Fibroblast of lung (primary cell): ENCODE measurements at regions not wholly inside any gene's neighbourhood (a gene's known extent, or its start where the extent isn't known, plus 50 kb on each side); places are given as distances from the start of the nearest gene placed in this dataset.
A peak's percentile ranks its signal among the peaks of the same experiment; 100 is the strongest.

ENCODE experiments used
- DNase-seq, 2 donors: peaks; one replicate each; pipeline versions ENCODE4 v3.0.0 to v3.0.0-alpha.2; 2010; ENCODE audit warnings: low read depth in 2 of 2
- H2AFZ ChIP-seq: 2 replicates; pipeline ENCODE4 v1.5.1; 2012; ENCODE audit warnings: low read length, control low read depth, inconsistent platforms
- H3K27ac ChIP-seq: 2 replicates; pipeline ENCODE4 v1.5.1; 2011; ENCODE audit warnings: low read length, control low read depth; ENCODE audit not compliant: insufficient read depth
- H3K27me3 ChIP-seq: 2 replicates; pipeline ENCODE4 v1.5.1; 2011; ENCODE audit warnings: mild to moderate bottlenecking, low read length; ENCODE audit not compliant: control insufficient read depth, insufficient read depth
- H3K36me3 ChIP-seq: 2 replicates; pipeline ENCODE4 v1.5.1; 2011; ENCODE audit warnings: low read length; ENCODE audit not compliant: control insufficient read depth, insufficient read depth
- H3K4me1 ChIP-seq: 2 replicates; pipeline ENCODE4 v1.5.1; 2011; ENCODE audit warnings: low read length; ENCODE audit not compliant: control insufficient read depth, insufficient read depth; ENCODE audit errors: extremely low read depth
- H3K4me2 ChIP-seq: 2 replicates; pipeline ENCODE4 v1.5.1; 2011; ENCODE audit warnings: low read length, control low read depth; ENCODE audit not compliant: insufficient read depth; ENCODE audit errors: extremely low read depth
- H3K4me3 ChIP-seq, 4 experiments: fragments of 200-600 bp in 1 of 4; sonication (generic) in 1 of 4; replicated peaks in 1 of 4; 2 replicates each; pipeline ENCODE4 v1.5.1; 2011 to 2016; ENCODE audit warnings: low read length in 4 of 4, low read depth in 3 of 4, mild to moderate bottlenecking in 3 of 4, control low read depth in 2 of 4, inconsistent platforms in 1 of 4, mixed read lengths in 1 of 4; ENCODE audit not compliant: insufficient read depth in 1 of 4; ENCODE audit errors: control extremely low read depth in 1 of 4
- H3K79me2 ChIP-seq: 2 replicates; pipeline ENCODE4 v1.5.1; 2012; ENCODE audit warnings: mild to moderate bottlenecking, low read length, inconsistent platforms; ENCODE audit not compliant: control insufficient read depth, insufficient read depth
- H3K9ac ChIP-seq: 2 replicates; pipeline ENCODE4 v1.5.1; 2011; ENCODE audit warnings: mild to moderate bottlenecking, low read length, control low read depth; ENCODE audit not compliant: insufficient read depth
- H3K9me3 ChIP-seq: 2 replicates; pipeline ENCODE4 v1.5.1; 2012; ENCODE audit warnings: low read depth, low read length; ENCODE audit not compliant: control insufficient read depth, insufficient read depth
- H4K20me1 ChIP-seq: 2 replicates; pipeline ENCODE4 v1.5.1; 2011; ENCODE audit warnings: low read length; ENCODE audit not compliant: control insufficient read depth, insufficient read depth; ENCODE audit errors: extremely low read depth
- EZH2 ChIP-seq: IDR thresholded peaks from 2 replicates; pipeline ENCODE4 v1.5.1; 2012; ENCODE audit warnings: low read length, control low read depth, mild to moderate bottlenecking; ENCODE audit errors: missing control alignments
- TF ChIP-seq, protein P1 (sequence below), 2 donors: IDR thresholded peaks in 1 of 2; conservative IDR thresholded peaks in 1 of 2; 1 replicate in 1 of 2; 2 replicates in 1 of 2; pipeline ENCODE4 v1.5.1; 2011 to 2012; ENCODE audit warnings: low read length in 2 of 2, control low read depth in 1 of 2, inconsistent platforms in 1 of 2, low read depth in 1 of 2, mild to moderate bottlenecking in 1 of 2

DNA sequence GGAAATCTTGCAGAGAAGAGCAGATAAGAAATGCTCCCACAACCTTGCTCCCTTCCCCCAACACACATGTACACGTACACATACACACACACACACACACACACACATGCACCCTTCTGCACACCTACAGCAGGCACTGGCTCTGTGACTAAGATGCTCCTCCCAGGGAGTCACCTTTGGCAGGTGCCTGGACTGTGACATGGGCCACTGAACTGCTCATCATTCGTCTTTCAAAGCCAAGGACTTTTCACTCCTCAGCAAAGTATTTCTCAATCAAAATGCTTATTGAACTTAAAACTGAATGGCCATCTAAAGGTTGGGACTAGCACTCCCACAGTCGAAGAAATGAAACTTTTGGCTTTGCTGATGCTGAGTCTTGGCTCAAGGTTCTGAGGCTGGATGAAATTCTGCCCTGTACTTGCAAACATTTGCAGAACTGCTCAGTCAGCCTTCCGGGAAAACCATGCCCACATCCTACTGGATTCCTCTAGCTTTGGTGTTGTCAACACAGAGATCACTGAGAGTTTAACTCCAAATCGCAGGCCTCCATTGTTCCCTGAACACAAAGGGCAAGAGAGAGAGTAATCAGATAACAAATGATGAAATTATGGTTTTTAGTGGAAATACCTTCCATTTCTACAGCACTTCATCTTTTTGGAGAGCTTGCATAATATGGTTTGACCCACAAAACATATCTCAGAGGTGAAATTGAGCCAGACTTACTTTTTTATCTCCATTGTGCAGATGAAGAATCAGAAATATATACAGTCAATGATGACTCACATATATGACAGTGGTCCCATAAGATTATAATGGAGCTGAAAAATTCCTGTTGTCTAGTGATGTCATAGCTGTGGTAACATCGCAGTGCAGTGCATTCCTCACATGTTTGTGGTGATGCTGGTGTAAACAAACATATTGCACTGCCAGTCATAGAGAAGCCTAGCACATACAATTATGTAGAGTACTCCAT, 72.4 kb upstream of the BCAR3 start:
- H3K9ac ChIP-seq, result no peak overlapping the region

GRCh38 chr1:93751377-93752250, 70.0 kb upstream of the BCAR3 start:
- Histone ChIP-seq H2AFZ (no peak overlapping the region), H3K4me1 (peaks cover 12% of the 10 kb centered on the region), H3K4me2 (no peak overlapping the region), H3K36me3 (no peaks in the 10 kb centered on the region), H4K20me1 (no peaks in the 10 kb centered on the region), H3K27me3 (no peaks in the 10 kb centered on the region), H3K27ac (no peak overlapping the region), H3K9ac (no peak overlapping the region), H3K79me2 (no peaks in the 10 kb centered on the region), H3K4me3 (no peak overlapping the region), H3K9me3 (no peaks in the 10 kb centered on the region)
- no peak for DNase-seq
- TF ChIP-seq EZH2, result no peak
- TF ChIP-seq, protein P1, sequence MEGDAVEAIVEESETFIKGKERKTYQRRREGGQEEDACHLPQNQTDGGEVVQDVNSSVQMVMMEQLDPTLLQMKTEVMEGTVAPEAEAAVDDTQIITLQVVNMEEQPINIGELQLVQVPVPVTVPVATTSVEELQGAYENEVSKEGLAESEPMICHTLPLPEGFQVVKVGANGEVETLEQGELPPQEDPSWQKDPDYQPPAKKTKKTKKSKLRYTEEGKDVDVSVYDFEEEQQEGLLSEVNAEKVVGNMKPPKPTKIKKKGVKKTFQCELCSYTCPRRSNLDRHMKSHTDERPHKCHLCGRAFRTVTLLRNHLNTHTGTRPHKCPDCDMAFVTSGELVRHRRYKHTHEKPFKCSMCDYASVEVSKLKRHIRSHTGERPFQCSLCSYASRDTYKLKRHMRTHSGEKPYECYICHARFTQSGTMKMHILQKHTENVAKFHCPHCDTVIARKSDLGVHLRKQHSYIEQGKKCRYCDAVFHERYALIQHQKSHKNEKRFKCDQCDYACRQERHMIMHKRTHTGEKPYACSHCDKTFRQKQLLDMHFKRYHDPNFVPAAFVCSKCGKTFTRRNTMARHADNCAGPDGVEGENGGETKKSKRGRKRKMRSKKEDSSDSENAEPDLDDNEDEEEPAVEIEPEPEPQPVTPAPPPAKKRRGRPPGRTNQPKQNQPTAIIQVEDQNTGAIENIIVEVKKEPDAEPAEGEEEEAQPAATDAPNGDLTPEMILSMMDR (conservative IDR thresholded peaks at IDR 0.05 in 1 of 2, IDR thresholded peaks at IDR 0.05 in 1 of 2; ENCODE audit: low read depth in 1 of 2, low read length in 2 of 2), result no peak

More for the DNA sequence above, 72.4 kb upstream of the BCAR3 start:
- DNase-seq, result peak; percentile 96 to 97
- no peaks in the 10 kb centered on the region for H3K27me3 ChIP-seq
- no peaks in the 10 kb centered on the region for H4K20me1 ChIP-seq
- no peaks in the 10 kb centered on the region for H3K36me3 ChIP-seq
- H3K27ac ChIP-seq, result peak overlapping the region; percentile 76
- no peak overlapping the region for H3K4me3 ChIP-seq
- H3K4me1 ChIP-seq, result peaks cover 24% of the 10 kb centered on the region
- no peak overlapping the region for H2AFZ ChIP-seq
- no peak overlapping the region for H3K4me2 ChIP-seq
- H3K79me2 ChIP-seq, result no peaks in the 10 kb centered on the region
- no peaks in the 10 kb centered on the region for H3K9me3 ChIP-seq
- TF ChIP-seq, protein P1 (conservative IDR thresholded peaks at IDR 0.05 in 1 of 2, IDR thresholded peaks at IDR 0.05 in 1 of 2; ENCODE audit: low read depth in 1 of 2, low read length in 2 of 2), result peak in 1 of 2 donors; percentile 15
- TF ChIP-seq EZH2, result no peak

- TF ChIP-seq, protein P1 (conservative IDR thresholded peaks at IDR 0.05 in 1 of 2, IDR thresholded peaks at IDR 0.05 in 1 of 2; ENCODE audit: low read depth in 1 of 2, low read length in 2 of 2), result no peak
- no peak for TF ChIP-seq EZH2
- Histone ChIP-seq H3K4me1 (peaks cover 10% of the 10 kb centered on the region), H3K27ac (no peak overlapping the region), H3K4me2 (no peak overlapping the region), H3K36me3 (no peaks in the 10 kb centered on the region), H3K4me3 (no peak overlapping the region), H3K9ac (no peak overlapping the region), H3K79me2 (no peaks in the 10 kb centered on the region), H4K20me1 (no peaks in the 10 kb centered on the region), H3K9me3 (no peaks in the 10 kb centered on the region), H3K27me3 (no peaks in the 10 kb centered on the region), H2AFZ (no peak overlapping the region)
- DNase-seq, result no peak
Measured at GRCh38 chr1:93750955-93751354, 69.3 kb upstream of the BCAR3 start.
